PC-9 (cell line): ENCODE measurements at regions not wholly inside any gene's neighbourhood (a gene's known extent, or its start where the extent isn't known, plus 50 kb on each side); places are given as distances from the start of the nearest gene placed in this dataset.

ENCODE experiments used
- BruUV-seq: library from RNA; stranded (reverse); fragments of 400-500 nt; replicated peaks from 2 replicates; lab custom pipeline; 2021; lab: Mats Ljungman, UMichigan
- CTCF ChIA-PET: fragments of 300-600 bp; sonication (Branson Sonifier 250); formaldehyde crosslinking; loops from one replicate; lab custom pipeline; 2022; ENCODE audit warnings: antibody characterized with exemption; lab: Charles Lee
- POLR2A ChIA-PET: fragments of 300-600 bp; sonication (Branson Sonifier 250); formaldehyde crosslinking; loops from one replicate; lab custom pipeline; 2022; ENCODE audit warnings: antibody characterized with exemption; ENCODE audit not compliant: unreplicated experiment; lab: Charles Lee
- DNase-seq, 2 experiments: peaks; one replicate each; pipeline versions ENCODE4 v3.0.0 to v3.0.0-alpha.2; 2015 to 2022; ENCODE audit warnings: mixed read lengths in 1 of 2
- H2AFZ ChIP-seq: fragments of 200-600 bp; sonication (generic); 2 replicates; pipeline ENCODE4 v1.8.1; 2017; ENCODE audit warnings: antibody characterized with exemption
- H3F3A ChIP-seq: fragments of 200-600 bp; sonication (generic); 2 replicates; pipeline ENCODE4 v1.8.1; 2017; ENCODE audit warnings: antibody characterized with exemption, mild to moderate bottlenecking, low read depth; ENCODE audit not compliant: insufficient read depth
- H3K27ac ChIP-seq: fragments of 200-600 bp; sonication (generic); 2 replicates; pipeline ENCODE4 v1.6.1; 2016; ENCODE audit warnings: mixed run types
- H3K27me3 ChIP-seq: fragments of 200-600 bp; sonication (generic); 2 replicates; pipeline ENCODE4 v1.6.1; 2016; ENCODE audit warnings: low read depth, mixed run types; ENCODE audit not compliant: insufficient read depth
- H3K36me3 ChIP-seq: fragments of 200-600 bp; sonication (generic); 2 replicates; pipeline ENCODE4 v1.6.1; 2016; ENCODE audit warnings: low read depth, mixed run types
- H3K4me1 ChIP-seq: fragments of 200-600 bp; sonication (generic); replicated peaks from 2 replicates; pipeline ENCODE4 v1.6.1; 2016; ENCODE audit warnings: mixed run types; ENCODE audit not compliant: insufficient read depth
- H3K4me2 ChIP-seq: fragments of 200-600 bp; sonication (generic); 2 replicates; pipeline ENCODE4 v1.6.1; 2017; ENCODE audit warnings: mixed run types
- H3K4me3 ChIP-seq: fragments of 200-600 bp; sonication (generic); 2 replicates; pipeline ENCODE4 v1.6.1; 2016; ENCODE audit warnings: mixed run types
- H3K79me2 ChIP-seq: fragments of 200-600 bp; sonication (generic); 2 replicates; pipeline ENCODE4 v1.6.1; 2017; ENCODE audit warnings: low read depth, mixed run types
- H3K9me2 ChIP-seq: fragments of 200-600 bp; sonication (generic); 2 replicates; pipeline ENCODE4 v1.8.1; 2017; ENCODE audit warnings: mild to moderate bottlenecking; ENCODE audit not compliant: insufficient read depth
- H3K9me3 ChIP-seq: fragments of 200-600 bp; sonication (generic); 2 replicates; pipeline ENCODE4 v1.8.1; 2016; ENCODE audit warnings: low read depth; ENCODE audit not compliant: insufficient read depth
- H4K20me1 ChIP-seq: fragments of 200-600 bp; sonication (generic); 2 replicates; pipeline ENCODE4 v1.8.1; 2017; ENCODE audit not compliant: insufficient read depth
- EZH2 ChIP-seq: fragments of 200-600 bp; sonication (generic); IDR thresholded peaks from 2 replicates; pipeline ENCODE4 v1.8.0; 2017; ENCODE audit warnings: antibody characterized with exemption, low read depth
- intact Hi-C: fragments of 100-400 bp; cut with micrococcal nuclease; formaldehyde crosslinking; loops from one replicate; pipeline ENCODE4 v1.10.0; 2022; ENCODE audit not compliant: unreplicated experiment
- TF ChIP-seq, protein P1 (sequence below): fragments of 200-600 bp; sonication (generic); conservative IDR thresholded peaks from 2 replicates; pipeline ENCODE4 v1.6.1; 2017; ENCODE audit warnings: mixed run types, antibody characterized with exemption, mild to moderate bottlenecking, moderate library complexity

DNA sequence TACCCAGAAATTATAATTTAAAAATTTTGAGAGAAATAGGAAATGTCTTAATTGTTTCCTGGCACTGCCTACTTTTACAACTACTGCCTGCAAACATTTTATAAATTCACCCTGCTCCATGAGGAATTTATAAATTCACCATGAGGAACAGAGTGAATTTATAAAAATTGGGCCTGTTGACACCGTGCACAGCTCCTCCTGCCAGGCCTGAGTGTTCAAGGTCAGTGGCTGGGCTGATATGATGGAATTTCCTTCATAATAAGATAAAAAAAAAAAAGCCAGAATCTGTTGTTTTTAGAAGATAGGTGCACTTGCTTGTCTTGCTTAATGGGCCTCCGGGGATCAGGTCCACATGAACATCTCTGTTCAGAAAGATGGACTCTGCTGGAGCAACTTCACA, 151.7 kb upstream of the RASGEF1B start:
- H2AFZ ChIP-seq, result no peak overlapping the region
- no peaks in the 10 kb centered on the region for H3K9me2 ChIP-seq
- intact Hi-C loops, result no loop called here
- no peaks in the 10 kb centered on the region for H3K9me3 ChIP-seq
- POLR2A ChIA-PET, result no interaction called here
- no TSS peak for BruUV-seq
- no peaks in the 10 kb centered on the region for H3K36me3 ChIP-seq
- H3K4me2 ChIP-seq, result no peak overlapping the region
- no peaks in the 10 kb centered on the region for H4K20me1 ChIP-seq
- no peak overlapping the region for H3K4me3 ChIP-seq
- no peak for TF ChIP-seq EZH2
- TF ChIP-seq, protein P1, sequence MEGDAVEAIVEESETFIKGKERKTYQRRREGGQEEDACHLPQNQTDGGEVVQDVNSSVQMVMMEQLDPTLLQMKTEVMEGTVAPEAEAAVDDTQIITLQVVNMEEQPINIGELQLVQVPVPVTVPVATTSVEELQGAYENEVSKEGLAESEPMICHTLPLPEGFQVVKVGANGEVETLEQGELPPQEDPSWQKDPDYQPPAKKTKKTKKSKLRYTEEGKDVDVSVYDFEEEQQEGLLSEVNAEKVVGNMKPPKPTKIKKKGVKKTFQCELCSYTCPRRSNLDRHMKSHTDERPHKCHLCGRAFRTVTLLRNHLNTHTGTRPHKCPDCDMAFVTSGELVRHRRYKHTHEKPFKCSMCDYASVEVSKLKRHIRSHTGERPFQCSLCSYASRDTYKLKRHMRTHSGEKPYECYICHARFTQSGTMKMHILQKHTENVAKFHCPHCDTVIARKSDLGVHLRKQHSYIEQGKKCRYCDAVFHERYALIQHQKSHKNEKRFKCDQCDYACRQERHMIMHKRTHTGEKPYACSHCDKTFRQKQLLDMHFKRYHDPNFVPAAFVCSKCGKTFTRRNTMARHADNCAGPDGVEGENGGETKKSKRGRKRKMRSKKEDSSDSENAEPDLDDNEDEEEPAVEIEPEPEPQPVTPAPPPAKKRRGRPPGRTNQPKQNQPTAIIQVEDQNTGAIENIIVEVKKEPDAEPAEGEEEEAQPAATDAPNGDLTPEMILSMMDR, result no peak
- no peak for DNase-seq
- no peaks in the 10 kb centered on the region for H3K27me3 ChIP-seq
- CTCF ChIA-PET, result no interaction called here
- H3F3A ChIP-seq, result no peaks in the 10 kb centered on the region
- H3K27ac ChIP-seq, result no peak overlapping the region
- no peaks in the 10 kb centered on the region for H3K79me2 ChIP-seq
- H3K4me1 ChIP-seq, result no peaks in the 10 kb centered on the region

DNA sequence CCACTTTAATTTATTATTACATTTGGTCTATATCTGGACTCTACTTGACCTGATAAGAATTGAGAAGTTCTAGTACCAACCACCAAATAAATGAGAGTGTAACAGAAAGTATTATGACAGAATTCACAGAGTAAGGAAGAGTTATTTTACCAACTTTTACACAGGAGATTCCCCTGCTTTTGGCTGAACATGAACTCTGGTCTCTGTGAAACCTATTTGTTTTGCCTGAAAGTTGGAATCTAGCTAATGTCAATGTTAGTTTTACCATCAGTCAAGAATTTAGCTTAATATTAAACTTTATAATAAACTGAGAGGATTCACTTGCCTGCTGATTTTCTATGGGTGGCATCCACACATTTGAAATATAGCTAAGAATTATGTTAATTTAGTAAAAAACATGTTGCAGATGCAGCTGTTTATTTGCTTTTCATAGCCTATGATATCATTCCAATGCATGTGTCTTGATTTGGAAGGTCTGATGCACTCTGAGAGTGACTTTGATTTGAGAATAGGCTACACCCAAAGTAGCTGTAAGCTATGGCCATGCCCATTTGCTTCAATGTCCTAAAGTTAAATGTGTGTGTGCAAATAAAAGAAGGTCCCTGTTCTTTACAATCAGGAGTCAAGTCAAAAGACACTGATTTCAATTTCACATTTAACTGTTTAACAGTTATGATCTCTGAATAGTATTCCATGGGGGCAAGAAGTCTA, 150.9 kb upstream of the RASGEF1B start:
- no peak overlapping the region for H3K4me2 ChIP-seq
- CTCF ChIA-PET, result no interaction called here

DNA sequence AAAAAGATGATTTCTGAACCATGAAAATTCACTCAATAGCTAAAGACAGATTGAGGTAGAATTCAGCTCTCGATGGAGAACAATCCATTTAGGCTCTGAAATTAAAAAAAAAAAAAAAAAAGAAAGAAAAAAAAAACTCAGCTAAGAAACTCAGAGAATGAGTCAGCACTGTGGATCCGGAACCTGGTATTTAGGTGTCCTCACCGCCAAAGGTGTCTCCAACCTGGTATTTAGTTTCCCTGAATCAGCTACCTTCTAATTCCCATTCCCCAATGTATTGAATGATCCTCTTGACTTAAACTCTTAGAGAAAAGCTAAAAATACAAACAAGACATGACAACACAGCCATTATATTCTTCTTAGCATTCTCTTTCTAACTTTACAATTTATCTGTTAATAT, 150.3 kb upstream of the RASGEF1B start:
- H3K4me1 ChIP-seq, result no peaks in the 10 kb centered on the region
- no peaks in the 10 kb centered on the region for H3K9me3 ChIP-seq
- intact Hi-C loops, result no loop called here
- DNase-seq, result peak in 1 of 2 experiments; percentile 9
- H4K20me1 ChIP-seq, result no peaks in the 10 kb centered on the region
- H3K9me2 ChIP-seq, result no peaks in the 10 kb centered on the region
- no peak overlapping the region for H2AFZ ChIP-seq
- H3K79me2 ChIP-seq, result no peaks in the 10 kb centered on the region
- no peak overlapping the region for H3K27ac ChIP-seq
- no peak overlapping the region for H3K4me3 ChIP-seq
- POLR2A ChIA-PET, result no interaction called here
- H3F3A ChIP-seq, result no peaks in the 10 kb centered on the region
- H3K4me2 ChIP-seq, result no peak overlapping the region
- CTCF ChIA-PET, result no interaction called here
- TF ChIP-seq, protein P1, result no peak
- no peak for TF ChIP-seq EZH2
- H3K36me3 ChIP-seq, result no peaks in the 10 kb centered on the region
- BruUV-seq, result no TSS peak
- no peaks in the 10 kb centered on the region for H3K27me3 ChIP-seq

More for the DNA sequence above, 150.9 kb upstream of the RASGEF1B start:
- POLR2A ChIA-PET, result no interaction called here
- Histone ChIP-seq H3K27ac (no peak overlapping the region), H3K9me3 (no peaks in the 10 kb centered on the region), H3F3A (no peaks in the 10 kb centered on the region), H2AFZ (no peak overlapping the region), H3K36me3 (no peaks in the 10 kb centered on the region), H4K20me1 (no peaks in the 10 kb centered on the region), H3K79me2 (no peaks in the 10 kb centered on the region), H3K9me2 (no peaks in the 10 kb centered on the region), H3K27me3 (no peaks in the 10 kb centered on the region), H3K4me1 (no peaks in the 10 kb centered on the region), H3K4me3 (no peak overlapping the region)
- intact Hi-C loops, result no loop called here
- DNase-seq, result no peak
- no TSS peak for BruUV-seq
- TF ChIP-seq EZH2, result no peak
- TF ChIP-seq, protein P1, result no peak
